Mammary epithelial cell (primary cell): ENCODE measurements at regions not wholly inside any gene's neighbourhood (a gene's known extent, or its start where the extent isn't known, plus 50 kb on each side); places are given as distances from the start of the nearest gene placed in this dataset.

Source experiments
- EZH2 ChIP-seq: IDR thresholded peaks from 2 replicates; pipeline ENCODE4 v1.6.1; 2012; ENCODE audit warnings: low read length, inconsistent platforms, borderline replicate concordance
- TF ChIP-seq, protein P1 (sequence below), 2 donors: IDR thresholded peaks in 1 of 2; conservative IDR thresholded peaks in 1 of 2; 2 replicates each; pipeline ENCODE4 v1.5.1; 2011 to 2012; ENCODE audit warnings: inconsistent platforms in 2 of 2, low read length in 2 of 2, mild to moderate bottlenecking in 2 of 2, control low read depth in 1 of 2, low read depth in 1 of 2; ENCODE audit not compliant: insufficient read depth in 1 of 2; ENCODE audit errors: extremely low read depth in 1 of 2

GRCh38 chr3:89690646-89691045, 583.2 kb downstream of the EPHA3 start:
- TF ChIP-seq, protein P1, sequence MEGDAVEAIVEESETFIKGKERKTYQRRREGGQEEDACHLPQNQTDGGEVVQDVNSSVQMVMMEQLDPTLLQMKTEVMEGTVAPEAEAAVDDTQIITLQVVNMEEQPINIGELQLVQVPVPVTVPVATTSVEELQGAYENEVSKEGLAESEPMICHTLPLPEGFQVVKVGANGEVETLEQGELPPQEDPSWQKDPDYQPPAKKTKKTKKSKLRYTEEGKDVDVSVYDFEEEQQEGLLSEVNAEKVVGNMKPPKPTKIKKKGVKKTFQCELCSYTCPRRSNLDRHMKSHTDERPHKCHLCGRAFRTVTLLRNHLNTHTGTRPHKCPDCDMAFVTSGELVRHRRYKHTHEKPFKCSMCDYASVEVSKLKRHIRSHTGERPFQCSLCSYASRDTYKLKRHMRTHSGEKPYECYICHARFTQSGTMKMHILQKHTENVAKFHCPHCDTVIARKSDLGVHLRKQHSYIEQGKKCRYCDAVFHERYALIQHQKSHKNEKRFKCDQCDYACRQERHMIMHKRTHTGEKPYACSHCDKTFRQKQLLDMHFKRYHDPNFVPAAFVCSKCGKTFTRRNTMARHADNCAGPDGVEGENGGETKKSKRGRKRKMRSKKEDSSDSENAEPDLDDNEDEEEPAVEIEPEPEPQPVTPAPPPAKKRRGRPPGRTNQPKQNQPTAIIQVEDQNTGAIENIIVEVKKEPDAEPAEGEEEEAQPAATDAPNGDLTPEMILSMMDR (conservative IDR thresholded peaks at IDR 0.05 in 1 of 2, IDR thresholded peaks at IDR 0.05 in 1 of 2; ENCODE audit: extremely low read depth in 1 of 2, insufficient read depth in 1 of 2, low read depth in 1 of 2, low read length in 2 of 2), result no peak
- TF ChIP-seq EZH2, result no peak
